Stimulated activated CD8-positive, alpha-beta memory T cell treated with anti-CD3 and anti-CD28 coated beads, Interleukin-7, amount 100 ng/mL, for 48 hours (primary cell): ENCODE measurements at regions not wholly inside any gene's neighbourhood (a gene's known extent, or its start where the extent isn't known, plus 50 kb on each side); places are given as distances from the start of the nearest gene placed in this dataset.
"Not testable (repeated sequence)": the region's sequence is repeated elsewhere in the genome, so short reads cannot be mapped to it uniquely, and the experiment has no call there.

ENCODE experiments used
- DNase-seq, 2 donors: peaks; one replicate each; pipeline ENCODE4 v3.0.0-alpha.2; 2020; ENCODE audit warnings: low read depth in 1 of 2; ENCODE audit errors: extremely low read depth in 1 of 2

DNA sequence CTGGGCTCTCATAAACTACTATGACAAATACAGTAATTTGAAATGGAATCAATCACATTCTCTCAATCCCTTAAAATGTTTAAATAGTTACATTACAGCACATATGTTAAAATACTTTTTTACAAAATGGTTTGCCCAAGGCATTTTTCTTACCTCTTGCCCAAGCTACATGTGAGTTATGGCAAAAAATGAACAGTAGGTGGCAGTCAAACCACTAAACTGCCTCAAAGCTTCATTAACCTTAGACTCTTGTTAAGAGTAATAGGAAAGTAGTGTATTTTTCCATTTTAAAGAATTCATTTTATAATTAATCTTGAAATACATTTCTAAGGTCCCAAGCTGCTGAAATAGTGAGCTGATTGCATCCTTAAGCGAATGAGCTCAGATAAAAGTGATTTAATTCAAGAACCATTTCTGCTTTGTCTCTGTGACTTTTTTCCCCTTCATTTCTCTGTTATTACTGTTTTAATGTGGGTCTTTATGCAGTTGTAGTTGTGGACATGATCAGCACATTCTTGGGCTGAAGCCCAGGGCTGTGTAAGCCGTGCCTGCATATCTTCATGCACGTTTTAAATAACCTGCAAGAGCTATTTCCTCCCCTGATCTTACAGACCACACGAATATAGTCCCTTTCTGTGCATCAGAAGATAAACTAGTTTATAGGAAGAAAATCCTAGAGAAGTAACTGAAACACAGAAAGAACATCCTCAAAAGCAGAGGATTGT is 311.8 kb downstream of the LNPK start:
- no peak for DNase-seq

- DNase-seq = no peak
Observed at GRCh38 chr2:175688243-175688642, 313.8 kb downstream of the LNPK start.

GRCh38 chr2:175687465-175687864 is 314.6 kb downstream of the LNPK start:
- no peak for DNase-seq

GRCh38 chr2:175686002-175686401 is 316.1 kb downstream of the LNPK start:
- no peak for DNase-seq

DNA sequence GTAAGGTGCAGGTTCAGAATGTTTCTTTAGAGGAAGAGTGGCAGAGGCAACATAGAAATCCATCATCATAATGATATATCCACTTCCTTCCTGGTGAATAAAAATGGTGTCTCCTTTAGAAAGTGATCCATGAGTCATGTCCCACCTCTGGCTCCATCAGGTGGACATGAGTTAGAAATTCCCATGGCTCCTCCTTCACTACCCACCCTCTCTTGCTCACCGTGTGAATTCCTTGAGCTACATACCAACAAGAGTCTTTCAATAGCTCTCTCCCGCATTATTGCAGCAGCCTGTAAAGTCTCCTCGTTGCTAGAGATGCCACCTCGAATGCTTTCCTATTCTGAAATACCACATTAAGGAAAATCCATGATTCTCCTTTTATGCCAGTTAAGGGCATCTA is 317.6 kb downstream of the LNPK start:
- no peak for DNase-seq

GRCh38 chr2:175679728-175680127 is 322.3 kb downstream of the LNPK start:
- DNase-seq = no peak

DNA sequence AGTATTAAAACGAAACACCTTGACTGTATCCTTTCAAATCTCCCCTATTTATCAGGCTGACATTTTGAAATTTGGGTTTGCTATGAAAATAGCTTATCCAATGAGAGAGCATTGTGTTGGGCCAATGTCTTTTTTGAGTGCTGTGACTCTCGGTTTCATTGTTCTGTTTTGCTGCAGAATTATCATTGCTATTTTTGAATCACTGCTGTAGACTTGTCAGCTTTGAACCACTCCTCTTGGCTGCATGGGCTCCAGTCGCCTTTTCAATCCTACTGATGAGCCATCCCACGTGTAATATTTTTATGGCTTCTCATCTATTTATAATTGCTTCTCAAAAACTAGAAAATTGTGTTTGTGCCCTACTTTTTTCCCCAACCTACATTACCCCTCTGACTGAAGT is 322.8 kb downstream of the LNPK start:
- DNase-seq = no peak

DNA sequence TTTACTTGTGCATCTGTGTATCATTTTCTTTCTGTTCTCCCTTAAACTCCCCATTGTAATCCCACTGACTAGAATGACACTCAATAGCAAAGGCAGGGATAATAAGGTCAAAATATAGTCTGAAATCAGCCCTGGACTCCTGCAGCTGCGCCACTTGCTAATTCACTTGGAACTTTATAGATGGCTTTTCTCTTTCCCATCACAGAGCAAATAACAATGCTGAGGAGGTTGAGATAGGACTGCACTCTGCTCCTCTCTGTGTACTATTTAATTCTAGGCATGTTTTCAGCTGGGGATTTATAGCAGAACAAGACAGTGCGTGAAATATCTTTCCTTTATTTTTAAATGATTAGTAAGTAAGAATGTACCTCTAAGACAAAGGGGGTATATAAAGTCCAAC is 324.2 kb downstream of the LNPK start:
- no peak for DNase-seq

DNA sequence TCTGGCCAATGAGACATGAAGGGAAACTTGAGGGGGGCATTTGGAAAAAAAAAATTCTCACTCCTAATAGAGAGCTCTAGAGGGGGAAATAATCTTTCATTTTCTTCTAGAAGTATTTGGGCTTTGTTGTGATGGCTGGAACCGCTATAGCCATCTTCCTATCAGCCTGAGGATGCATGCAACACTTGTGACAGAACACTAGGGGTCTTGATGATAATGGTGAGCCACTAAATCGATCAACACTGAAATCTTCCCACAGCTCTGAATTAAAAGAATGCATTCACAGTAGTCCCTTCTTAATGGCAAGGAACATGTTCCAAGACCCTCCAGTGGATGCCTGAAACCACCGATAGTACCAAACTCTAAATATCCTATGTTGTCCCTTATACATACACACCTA is 325.3 kb downstream of the LNPK start:
- no peak for DNase-seq

GRCh38 chr2:175668804-175669203 is 333.3 kb downstream of the LNPK start:
- not testable (repeated sequence) for DNase-seq

- DNase-seq = no peak
Observed at GRCh38 chr2:175662335-175662734, 339.7 kb downstream of the LNPK start.

DNA sequence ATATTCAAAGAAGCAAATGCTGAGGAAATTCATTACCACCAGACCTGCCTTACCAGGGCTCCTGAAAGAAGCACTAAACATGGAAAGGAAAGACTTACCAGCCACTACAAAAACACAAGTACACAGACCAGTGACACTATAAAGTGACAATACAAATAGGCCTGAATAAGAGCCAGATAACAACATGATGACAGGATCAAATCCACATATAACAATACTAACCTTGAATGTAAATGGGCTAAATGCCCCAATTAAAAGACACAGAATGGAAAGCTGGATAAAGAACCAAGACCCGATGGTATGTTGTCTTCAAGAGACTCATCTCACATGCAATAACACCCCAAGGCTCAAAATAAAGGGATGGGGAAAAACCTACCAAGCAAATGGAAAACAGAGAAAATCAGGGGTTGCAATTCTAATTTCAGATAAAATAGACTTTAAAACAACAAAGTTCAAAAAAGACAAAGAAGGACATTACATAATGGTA is 353.4 kb downstream of the LNPK start:
- DNase-seq = no peak

GRCh38 chr2:175647058-175647457 is 355.0 kb downstream of the LNPK start:
- DNase-seq = no peak

- no peak for DNase-seq
Observed at GRCh38 chr2:175640655-175641054, 361.4 kb downstream of the LNPK start.

- DNase-seq = no peak
Observed at GRCh38 chr2:175633227-175633626, 368.8 kb downstream of the LNPK start.

DNA sequence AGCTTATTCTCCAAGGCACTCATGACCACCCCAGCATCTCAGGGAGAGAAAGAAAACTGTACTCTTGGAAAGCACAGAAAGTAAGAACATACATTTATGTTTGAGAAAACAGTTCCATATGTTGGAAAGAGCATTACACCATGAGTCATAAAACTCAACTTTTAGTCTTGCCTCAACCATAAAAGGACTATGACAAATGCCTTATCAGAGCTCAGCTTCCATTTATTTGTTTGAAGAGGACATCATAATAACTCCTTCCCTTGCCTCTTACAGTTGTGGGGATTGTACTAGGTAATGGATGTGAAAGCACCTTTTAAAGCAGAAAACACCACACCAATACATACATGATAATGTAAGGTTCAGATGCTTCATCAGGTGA is 370.8 kb downstream of the LNPK start:
- no peak for DNase-seq

GRCh38 chr2:175630280-175631244 is 371.5 kb downstream of the LNPK start:
- no peak for DNase-seq

GRCh38 chr2:175628243-175628642 is 373.8 kb downstream of the LNPK start:
- no peak for DNase-seq

GRCh38 chr2:175627405-175627804 is 374.7 kb downstream of the LNPK start:
- no peak for DNase-seq

- DNase-seq = no peak
Observed at GRCh38 chr2:175626796-175627195, 375.3 kb downstream of the LNPK start.

- no peak for DNase-seq
Observed at GRCh38 chr2:175624785-175625184, 377.3 kb downstream of the LNPK start.

DNA sequence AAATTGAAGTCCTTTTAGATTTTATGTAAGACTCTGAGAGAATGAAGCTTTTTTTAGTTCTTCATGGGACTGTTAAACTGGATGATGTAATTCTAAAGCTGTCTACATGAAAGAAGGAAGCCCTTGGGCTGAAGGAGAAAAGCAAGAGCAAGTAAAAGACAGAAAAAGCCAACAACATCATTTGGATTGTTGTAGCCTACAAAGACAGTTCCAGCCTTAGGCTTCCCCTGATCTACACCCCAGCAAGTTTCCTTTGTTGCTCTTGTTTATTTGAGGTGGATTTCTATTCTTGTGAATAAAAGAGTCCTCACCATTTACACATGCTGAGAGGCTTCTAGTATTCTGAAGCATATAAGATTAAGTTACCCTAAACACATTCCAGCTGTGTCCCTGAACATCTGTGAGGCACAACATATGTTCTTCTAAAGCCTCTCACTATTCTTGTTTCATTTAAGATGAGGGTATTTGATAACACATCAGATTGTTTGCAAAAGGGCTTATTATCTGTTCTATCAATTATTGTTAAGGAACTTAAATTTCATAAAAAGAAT is 377.8 kb downstream of the LNPK start:
- no peak for DNase-seq
